GM21619 (cell line): ENCODE measurements at regions not wholly inside any gene's neighbourhood (a gene's known extent, or its start where the extent isn't known, plus 50 kb on each side); places are given as distances from the start of the nearest gene placed in this dataset.

Experiments used
- ATAC-seq: cut with Tn5 transposase; IDR thresholded peaks from one replicate; pipeline ENCODE4 v1.9.1; 2021; ENCODE audit not compliant: unreplicated experiment

DNA sequence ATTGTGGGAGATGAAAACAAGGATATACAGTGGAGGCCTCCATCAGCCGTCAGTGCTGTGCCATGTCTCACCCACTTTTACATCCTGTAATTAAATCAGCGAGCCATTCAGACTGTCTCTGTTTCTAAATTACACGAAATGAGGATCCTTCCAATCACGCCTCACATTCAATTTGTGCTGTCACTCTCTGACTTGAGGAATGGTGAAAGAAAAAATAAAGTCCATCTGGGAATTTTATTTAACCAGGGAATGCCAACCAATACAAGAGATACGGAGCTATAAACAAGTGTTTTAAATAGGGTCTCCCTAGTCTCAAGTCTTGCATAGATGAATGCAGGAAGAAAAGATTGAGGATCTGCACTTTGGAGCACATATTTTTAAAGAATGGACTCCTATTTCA lies 72.8 kb downstream of the CMPK2 start:
- no peak for ATAC-seq

- ATAC-seq: no peak
Observed at GRCh38 chr2:6793371-6793770, 72.3 kb downstream of the CMPK2 start.

DNA sequence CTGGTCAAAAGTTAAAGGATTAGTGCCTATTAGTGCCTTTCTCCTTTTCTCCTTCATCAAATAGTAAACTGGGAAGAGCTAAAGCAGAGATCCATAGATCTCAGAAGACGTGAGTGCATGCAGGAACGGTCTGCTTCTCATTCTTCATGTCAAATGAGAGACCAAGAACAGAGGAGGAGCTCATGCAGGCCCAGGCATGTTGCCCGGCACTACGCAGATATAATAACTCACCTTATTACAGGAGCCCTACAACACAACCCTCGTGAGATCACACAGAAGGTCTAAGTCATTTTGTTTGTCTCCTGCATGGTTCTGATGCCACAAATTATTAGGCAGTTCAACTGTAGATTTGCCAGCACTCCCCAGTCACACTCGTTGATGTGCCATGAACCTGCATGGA lies 71.8 kb downstream of the CMPK2 start:
- ATAC-seq: no peak

DNA sequence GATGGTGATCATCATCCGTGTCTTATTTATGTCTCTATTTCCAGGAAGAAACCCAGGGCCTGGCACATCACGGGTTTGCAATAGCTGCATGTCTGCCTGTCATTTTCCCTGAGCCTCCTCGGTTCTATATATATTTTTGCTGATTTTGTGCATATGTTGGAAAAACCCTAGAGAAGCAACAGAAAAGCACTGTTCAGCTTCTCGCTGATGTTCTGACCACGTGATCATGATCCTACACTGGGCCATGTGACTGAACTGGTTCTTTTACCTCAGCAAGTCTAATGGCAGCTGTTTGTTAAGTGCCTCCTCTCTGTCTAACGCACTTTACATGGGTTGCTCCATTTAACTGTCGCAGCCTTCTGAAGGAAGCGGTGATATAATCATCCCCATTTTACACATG lies 71.3 kb downstream of the CMPK2 start:
- ATAC-seq: no peak
